Astrocyte (in vitro differentiated cells and primary cell): ENCODE measurements at regions not wholly inside any gene's neighbourhood (a gene's known extent, or its start where the extent isn't known, plus 50 kb on each side); places are given as distances from the start of the nearest gene placed in this dataset.

Source experiments
- CTCF ChIP-seq: IDR thresholded peaks from 2 replicates; pipeline ENCODE4 v1.5.1; 2011; ENCODE audit warnings: low read depth, mild to moderate bottlenecking, inconsistent platforms, low read length, moderate library complexity; ENCODE audit not compliant: insufficient read depth
- EZH2 ChIP-seq: IDR thresholded peaks from 2 replicates; pipeline ENCODE4 v1.6.1; 2012; ENCODE audit warnings: mild to moderate bottlenecking, low read length, inconsistent platforms; ENCODE audit not compliant: insufficient read depth

GRCh38 chr18:50446629-50447028 is 71.8 kb downstream of the SKA1 start:
- no peak for TF ChIP-seq EZH2
- TF ChIP-seq CTCF = no peak
